HG02870 (cell line): ENCODE measurements at regions not wholly inside any gene's neighbourhood (a gene's known extent, or its start where the extent isn't known, plus 50 kb on each side); places are given as distances from the start of the nearest gene placed in this dataset.
"Not testable (repeated sequence)": the region's sequence is repeated elsewhere in the genome, so short reads cannot be mapped to it uniquely, and the experiment has no call there.

ENCODE experiments used
- ATAC-seq: cut with Tn5 transposase; IDR thresholded peaks from one replicate; pipeline ENCODE4 v1.9.1; 2021; ENCODE audit warnings: mild to moderate bottlenecking, moderate library complexity; ENCODE audit not compliant: unreplicated experiment

- no peak for ATAC-seq
These were observed 231.3 kb downstream of the KCNE4 start for GRCh38 chr2:223283329-223283728.

DNA sequence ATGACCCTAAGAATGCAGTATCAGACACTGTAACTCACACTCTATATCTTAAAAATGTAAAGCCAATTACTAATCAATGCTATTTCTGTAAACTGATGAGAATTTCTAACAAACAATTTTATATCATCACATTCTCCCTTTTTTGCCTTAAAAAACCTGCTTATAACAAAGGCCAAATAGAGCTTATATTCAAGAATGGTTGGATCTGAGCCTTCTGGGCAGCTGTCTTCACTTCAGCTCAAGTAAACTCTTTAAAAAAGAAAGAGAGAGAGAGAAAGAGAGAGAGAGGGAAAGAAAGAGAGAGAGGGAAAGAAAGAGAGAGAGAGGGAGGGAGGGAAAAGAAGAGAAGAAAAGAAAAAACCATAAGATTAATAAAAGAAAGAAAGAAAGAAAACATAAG is 231.8 kb downstream of the KCNE4 start:
- ATAC-seq: no peak

- no peak for ATAC-seq
These were observed 233.6 kb downstream of the KCNE4 start for GRCh38 chr2:223285370-223286265.

DNA sequence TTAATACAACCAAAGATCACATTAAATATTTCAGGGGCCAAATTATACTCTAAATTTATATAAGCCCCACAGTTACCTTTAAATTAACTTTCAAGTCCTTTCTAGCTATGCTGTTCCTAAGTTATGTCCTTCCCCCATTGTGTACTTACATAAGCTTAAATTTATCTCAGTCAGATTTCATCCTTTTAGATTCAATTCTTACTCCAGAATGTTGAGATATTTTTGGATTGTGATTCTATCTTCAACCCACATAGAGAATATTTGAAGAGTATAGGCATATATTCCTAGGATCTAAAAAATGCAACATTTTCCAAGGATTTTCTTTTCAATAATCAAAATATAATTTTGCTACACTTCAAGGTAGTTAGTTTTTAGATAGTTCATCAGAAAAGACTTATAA is 242.8 kb downstream of the KCNE4 start:
- no peak for ATAC-seq

GRCh38 chr2:223297788-223298187 is 245.8 kb downstream of the KCNE4 start:
- no peak for ATAC-seq

DNA sequence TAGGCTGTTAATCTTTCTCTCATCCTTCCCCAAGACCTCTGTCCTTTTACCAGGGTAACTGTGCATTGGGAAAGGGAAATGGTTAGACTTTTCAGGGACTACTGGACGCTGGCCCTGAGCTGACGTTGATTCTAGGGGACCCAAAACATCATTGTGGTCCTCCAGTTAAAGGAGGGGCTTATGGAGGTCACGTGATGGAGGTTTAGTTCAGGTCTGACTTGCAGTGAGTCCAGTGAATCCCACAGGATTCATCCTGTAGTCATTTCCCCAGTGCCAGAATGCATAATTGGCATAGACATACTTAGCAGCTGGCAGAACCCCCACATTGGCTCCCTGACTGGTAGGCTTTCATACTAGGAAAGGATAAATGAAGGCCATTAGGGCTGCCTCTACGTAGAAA is 246.3 kb downstream of the KCNE4 start:
- ATAC-seq: not testable (repeated sequence)

DNA sequence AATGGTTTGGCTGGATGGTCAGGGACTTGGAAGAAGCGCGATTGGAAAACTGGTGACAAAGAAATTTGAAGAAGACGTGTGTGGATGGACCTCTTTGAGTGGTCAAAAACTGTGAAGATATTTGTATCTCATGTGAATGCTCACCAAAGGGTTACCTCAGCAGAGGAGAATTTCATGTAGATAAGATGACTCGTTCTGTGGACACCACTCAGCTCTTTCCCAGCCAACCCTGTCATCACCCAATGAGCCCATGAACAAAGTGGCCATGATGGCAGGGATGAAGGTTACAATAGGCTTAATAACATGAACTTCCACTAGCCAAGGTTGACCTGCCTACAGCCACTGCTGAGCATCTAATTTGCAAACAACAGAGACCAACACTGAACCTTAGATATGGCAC is 248.3 kb downstream of the KCNE4 start:
- no peak for ATAC-seq

DNA sequence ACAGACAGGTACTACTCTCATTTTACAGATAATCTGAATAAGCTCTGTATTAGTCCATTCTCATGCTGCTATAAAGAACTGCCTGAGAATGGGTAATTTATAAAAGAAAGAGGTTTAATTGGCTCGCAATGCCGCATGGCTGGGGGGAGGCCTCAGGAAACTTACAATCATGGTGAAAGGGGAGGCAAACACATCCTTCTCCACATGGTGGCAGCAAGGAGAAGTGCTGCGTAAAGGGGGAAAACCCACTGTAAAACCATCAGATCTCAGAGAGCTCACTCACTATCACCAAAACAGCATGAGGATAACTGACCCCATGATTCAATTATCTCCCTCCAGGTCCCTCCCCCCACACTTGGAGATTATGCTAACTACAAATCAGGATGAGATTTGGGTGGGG is 254.4 kb downstream of the KCNE4 start:
- ATAC-seq: peak; percentile 81

DNA sequence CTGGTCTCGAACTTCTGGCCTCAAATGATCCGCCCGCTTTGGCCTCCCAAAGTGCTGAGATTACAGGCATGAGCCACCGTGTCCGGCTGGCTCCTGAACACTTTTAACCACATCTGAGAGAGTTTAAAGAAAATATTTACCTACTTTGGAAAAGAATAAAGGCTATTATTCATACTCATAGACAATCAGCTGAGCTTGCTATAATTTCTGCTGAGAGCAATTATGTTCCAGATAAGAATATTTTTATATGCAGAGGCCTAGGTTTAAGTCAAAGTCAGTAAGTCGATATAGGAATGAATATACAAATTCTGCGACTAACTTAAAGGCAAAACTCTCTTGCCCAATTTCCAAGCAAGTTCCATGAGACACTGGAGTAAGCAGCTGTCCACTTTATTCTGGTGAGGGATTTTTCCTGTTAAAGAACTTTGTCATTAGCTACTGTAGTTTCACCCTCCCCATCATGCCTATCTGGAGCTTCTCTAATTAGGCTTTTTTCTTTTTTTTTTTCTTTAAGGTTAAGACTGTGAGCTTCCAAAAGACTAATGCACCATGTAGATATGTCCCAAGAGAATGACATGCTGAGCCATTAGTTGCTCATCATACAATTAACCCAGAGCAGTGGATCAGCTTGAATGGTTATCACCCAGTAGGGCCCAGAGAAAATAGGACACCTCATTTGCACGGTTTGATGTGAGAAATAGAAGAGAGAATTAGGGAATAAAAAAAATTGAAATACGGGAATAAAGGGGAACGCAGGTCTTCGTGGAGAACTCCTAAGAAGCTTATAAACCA is 260.1 kb downstream of the KCNE4 start:
- ATAC-seq: no peak

DNA sequence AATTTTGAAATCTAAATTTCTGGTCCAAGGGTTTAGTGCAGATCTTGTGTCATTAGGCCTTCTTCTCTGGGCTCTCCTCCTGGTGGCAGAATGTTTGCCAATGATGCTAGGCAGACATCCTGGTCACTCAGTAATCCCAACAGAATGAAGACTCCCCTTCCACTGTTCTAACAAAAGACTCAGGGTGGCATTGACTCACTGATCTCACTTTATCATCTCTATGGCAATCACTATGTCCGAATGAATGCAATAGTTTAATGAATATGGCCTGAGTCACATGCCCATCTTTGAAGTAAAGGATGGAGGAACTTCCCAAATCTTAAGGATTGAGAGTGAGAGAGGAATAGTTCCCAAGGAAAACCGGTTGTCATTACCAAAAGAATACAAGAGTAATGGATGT is 261.1 kb downstream of the KCNE4 start:
- ATAC-seq: no peak

- no peak for ATAC-seq
These were observed 262.8 kb downstream of the KCNE4 start for GRCh38 chr2:223314811-223315210.

DNA sequence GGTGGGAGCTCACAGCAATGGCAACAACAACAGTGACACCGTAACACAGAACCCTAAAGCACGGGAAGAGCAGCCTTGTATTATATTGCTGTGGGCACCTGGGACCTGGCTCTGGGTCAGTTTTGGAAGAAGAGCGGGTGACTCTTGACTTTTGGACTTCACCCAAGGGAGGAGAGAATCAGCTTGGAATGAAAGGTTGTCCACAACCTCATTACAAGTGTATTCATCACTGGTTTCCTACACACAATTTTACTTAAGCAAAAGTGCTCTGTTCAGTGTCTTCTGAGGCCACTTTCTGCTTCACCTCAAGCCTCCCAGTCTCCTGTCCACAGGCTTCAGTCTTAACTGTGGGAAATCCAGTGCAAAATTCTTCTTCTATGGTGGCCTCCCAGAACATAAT is 263.8 kb downstream of the KCNE4 start:
- no peak for ATAC-seq

DNA sequence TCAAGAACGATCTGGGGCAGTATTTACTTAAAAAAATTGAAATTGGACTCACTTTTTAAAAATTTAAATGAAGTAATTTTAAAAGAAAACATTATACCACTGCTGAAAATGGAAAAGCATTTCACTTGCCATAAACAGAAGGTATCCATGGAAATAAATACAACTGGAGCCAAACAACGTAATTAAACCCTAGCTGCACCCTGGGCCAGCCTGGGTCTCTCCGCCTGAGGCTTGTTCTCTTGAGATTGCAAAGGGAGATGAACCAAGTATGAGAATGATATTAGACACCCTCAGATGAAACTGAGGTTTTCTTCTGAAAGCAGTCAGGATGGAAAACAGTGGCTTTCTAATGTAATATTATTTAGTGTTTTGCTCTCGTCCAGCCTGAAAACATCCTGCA is 264.4 kb downstream of the KCNE4 start:
- ATAC-seq: no peak

GRCh38 chr2:223319601-223320000 is 267.6 kb downstream of the KCNE4 start:
- no peak for ATAC-seq

GRCh38 chr2:223324402-223324801 is 272.4 kb downstream of the KCNE4 start:
- ATAC-seq: no peak

DNA sequence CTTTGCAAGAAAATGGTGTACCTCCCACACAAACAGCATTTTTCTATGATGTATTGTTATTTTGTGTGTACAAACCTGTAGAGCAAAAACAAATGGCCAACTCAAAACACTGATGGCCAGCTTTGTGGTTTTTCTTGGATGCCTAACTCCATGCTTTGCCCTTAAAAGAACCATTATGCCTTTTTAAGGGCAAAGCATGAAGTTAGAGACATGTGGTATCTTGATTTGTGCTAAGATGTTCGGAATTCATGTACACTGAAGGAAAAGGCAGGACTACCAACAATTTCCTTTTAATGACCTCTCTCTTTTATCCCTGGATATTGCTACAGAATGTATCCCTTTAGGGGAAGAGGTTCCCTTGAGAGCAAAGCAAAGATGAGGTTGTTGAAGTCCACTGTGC is 273.6 kb downstream of the SCG2 start:
- ATAC-seq: no peak

GRCh38 chr2:223330747-223331146 is 271.4 kb downstream of the SCG2 start:
- ATAC-seq: not testable (repeated sequence)

GRCh38 chr2:223338016-223338415 is 264.1 kb downstream of the SCG2 start:
- no peak for ATAC-seq

DNA sequence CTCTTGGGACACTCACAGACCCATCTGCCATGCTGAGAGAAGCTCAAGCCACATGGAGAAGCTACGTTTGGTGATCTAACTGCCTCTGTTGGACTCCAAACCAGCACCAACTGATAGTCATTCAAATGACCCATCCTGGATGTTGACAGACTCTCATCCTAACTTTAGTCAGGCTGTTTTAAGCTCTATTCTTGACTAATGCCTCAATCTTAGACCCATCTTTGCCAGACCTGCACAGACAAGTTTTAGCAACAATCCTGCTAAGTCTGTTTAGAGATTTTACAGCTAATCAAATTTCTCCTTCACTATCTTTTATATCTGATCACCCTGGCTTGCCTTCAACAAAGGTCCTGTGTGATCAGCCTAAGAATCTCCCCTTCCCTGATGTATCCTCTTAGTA is 245.1 kb downstream of the SCG2 start:
- ATAC-seq: no peak

DNA sequence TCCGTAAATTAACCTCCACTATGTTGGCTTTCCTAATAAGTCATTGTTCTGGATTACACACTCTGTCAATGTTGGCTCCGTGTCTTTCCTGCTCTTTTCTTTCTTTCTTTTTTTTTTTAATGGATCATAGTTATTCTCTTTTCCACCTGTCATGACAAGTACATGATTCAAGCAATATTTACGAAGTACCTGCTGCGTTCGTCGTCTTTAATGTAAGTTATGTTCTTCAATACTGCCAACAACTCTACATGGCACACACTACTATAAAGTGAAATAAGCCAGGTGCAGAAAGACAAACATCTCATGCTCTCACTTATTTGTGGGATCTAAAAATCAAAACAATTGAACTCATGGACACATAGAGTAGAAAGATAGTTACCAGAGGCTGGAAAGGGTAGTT is 239.1 kb downstream of the SCG2 start:
- ATAC-seq: no peak

DNA sequence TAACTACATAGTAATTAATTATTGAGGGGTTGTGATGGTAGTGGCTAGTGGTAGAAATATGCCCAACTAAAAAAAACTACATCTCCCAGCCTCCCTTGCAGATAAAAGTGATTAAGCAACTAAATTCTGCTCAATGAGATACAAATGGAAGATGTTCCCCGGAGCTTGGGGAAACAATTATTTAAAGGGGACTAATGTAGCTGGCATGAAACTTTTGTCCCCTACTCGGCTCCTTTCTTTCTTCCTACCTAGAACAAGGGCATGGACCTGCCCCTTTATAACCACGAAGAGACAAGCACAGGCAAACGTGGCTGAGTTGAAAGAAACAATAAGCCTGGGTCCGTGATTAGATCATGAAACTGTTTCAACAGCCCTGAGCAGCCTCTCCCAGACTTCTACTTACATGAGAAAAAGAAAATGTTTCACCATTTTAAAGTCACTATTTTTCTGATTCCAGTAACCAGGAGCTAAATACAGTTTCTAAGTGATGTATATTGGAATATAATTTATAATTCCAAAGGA is 236.9 kb downstream of the SCG2 start:
- no peak for ATAC-seq

DNA sequence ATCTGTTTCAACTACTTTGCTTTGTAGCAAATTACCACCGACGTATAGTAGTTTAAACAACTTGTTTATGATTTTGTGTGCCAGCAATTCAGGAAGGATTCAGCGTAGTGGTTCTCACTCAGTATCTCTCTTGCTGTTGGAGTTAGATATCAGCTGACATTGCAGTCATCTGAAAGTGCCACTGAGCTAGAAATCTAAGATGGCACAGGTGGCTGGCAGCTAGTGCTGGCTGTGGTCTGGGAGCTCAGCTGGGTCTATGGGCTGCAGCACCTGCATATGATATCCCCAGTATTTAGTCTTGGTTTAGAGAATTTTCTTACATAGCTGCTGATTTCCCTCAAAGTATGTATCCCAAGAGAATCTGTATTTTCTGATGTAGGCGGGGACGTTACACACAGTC is 235.6 kb downstream of the SCG2 start:
- no peak for ATAC-seq
